ENCODE measurements at regions not wholly inside any gene's neighbourhood (a gene's known extent, or its start where the extent isn't known, plus 50 kb on each side); places are given as distances from the start of the nearest gene placed in this dataset.
"Not testable (repeated sequence)": the region's sequence is repeated elsewhere in the genome, so short reads cannot be mapped to it uniquely, and the experiment has no call there.

DNA sequence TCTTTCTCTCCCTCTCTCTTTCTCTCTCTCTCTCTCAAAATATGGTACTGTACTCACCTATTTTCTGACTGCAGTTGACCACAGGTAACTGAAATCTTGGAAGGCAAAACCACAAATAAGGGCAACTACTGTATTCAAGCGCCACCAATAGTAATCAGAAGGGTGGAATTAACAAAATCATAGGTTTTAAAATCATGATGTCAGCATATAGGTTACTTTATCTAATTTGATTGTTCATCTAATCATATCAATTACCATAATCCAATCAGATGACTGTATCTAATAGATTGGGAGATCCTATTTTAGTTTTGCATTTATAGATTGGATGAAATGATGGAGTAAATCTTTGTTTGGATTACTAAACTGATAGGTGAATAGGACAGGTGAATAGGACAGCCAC lies 155.8 kb upstream of the KITLG start:
- no peak for DNase-seq

DNA sequence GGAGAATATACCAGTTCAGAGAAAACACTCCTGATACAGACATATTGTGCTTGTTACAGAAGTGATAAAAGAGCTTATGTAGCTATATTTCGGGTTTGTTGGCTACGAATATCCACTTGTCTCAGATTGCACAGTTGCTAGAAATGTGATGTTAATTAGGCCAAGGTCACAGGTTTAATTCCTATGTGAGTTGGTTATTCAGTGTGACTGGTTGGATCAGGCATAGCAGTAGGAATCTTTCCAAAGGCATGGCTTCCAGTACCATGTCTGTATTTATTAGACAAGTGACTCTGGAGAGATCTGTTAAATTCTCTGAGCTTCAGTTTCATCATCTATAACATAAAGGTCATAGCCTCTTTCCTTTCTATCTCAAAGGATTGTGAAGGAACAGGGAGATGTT lies 152.7 kb upstream of the KITLG start:
- DNase-seq: no peak

DNA sequence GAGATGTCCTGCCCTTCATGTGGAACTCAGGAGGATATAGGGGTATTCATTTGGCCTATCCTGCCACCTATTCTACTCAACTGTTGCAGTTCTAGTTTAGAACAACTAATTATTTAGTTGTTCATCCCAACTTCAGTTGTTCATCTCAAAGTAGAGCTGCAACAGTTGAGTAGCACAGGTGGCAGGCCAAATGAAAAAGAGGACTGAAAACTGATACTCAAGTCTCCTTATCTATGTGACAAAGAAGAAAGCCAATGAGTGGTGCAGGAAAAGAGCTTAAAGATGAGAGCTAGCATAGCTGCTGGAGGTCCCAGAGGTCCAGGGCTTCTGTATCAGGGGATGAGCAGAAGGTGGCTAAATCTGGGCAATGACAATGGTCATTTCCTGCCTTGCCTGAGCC lies 148.9 kb upstream of the KITLG start:
- no peak for DNase-seq

DNA sequence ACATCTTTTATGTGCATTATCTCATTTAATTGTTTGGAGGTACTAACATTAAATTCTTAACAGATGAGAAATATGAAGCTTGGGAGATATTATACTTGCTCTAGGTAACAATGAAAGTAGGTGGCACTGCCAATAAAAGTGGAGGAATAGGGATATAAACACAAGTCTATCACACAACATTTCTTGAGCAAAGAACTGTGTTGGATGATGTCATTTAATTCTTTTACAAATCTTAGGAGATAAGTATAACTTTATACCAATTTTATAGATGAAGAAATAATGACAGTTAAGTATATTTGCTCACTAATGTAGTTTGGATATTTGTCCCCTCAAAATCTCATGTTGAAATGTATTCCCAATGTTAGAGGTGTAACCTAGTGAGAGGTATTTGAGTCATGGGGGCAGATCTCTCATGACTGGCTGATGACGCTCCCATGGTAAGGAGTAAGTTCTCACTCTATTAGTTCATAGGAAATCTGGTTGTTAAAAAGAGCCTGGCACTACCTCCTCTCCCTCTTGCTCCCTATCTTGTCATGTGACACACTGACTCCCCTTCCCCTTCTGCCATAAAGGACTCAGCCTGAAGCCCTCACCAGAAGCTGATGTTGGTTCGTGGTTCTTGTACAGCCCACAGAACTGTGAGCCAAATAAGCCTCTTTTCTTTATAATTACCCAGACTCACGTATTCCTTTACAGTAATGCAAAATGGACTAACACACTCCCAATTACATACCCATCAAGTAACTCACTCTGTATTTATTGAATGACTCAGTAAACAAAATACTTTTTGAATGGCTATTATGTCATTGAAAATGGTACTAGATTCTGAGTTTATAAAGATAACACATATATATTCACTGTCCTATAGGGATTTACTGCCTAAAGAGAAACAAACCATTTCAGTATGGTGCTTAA lies 146.8 kb upstream of the KITLG start:
- DNase-seq: no peak

DNA sequence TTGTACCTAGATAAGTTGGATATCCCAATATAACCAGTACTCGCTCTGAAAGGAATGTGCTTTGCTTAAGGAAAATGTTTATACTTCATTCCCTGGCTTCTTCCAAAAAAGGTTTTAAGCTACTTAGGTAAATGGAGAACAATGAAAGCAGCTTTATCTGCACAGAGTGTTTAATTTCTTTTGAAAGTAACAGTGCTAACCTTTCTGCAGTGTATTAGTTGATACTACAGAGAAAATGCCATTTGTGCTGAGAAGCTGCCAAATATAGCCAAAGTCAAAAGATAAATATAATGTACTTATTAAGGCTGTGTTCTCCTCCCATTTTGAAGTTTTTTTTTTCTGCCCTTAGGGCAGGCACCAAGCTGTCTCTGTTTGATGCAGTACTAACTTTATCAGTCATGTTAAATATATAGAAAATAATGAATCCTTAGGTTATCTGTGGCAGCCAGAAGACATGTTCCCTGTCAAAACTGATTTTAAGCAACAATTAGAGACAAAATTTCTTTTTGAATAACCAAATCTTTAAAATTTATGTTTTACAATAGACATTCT lies 145.4 kb upstream of the KITLG start:
- DNase-seq: no peak

DNA sequence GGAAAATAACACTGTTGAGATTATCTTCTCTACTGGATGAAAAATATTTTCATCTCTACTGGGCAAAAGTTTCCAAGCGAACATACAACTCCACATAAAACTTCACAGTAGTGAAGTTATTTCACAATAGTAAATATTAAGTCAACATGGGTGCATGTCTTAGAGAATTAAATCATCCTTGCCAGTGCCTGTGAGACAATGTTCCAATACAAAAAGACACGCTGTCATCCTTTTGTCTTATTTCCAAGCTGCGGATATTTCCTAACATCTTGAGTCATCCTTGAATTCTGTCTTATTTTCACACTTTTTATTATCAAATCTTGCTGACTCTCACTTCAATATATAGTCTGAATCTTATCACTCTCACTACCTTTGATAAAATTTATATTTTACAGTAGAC lies 142.9 kb upstream of the KITLG start:
- no peak for DNase-seq

DNA sequence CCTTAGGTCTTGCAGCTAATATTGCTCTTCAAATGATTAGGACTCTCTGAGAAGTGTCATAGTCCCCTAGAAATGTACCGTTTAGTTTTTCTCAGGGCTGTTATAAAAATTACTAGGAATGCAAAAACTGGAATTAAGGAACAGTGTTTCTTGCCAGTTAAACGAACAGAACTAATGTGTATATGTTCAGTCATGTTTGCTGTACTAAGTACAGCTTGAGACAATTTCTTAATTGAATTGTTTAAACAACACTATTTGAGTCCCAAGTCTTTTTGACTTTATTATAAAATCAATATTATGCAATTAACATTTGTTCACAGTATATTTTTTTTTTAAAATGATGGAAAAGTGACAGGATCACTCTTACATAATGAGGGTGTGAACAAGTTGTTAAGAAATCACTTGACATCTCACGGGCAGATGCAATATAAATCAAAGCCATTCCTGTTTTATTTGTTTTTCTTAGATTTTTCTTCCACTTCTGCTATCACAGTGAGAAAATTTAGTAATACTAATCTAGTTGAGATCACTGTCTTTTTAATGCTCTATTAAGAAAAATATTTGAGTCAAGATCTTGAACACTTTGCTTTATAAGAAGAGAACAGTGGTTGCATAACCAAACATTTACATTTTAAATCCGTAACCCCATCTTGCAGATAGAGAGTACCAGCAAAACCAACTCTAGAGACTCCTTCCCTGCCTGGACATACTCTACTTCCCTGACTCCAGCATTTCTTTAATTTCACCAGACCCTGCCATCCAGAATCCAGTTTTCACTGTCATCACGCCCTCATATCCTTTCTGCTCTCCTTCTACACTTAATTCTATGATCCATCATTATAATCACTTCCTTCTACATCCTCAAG lies 140.7 kb upstream of the KITLG start:
- DNase-seq: no peak

DNA sequence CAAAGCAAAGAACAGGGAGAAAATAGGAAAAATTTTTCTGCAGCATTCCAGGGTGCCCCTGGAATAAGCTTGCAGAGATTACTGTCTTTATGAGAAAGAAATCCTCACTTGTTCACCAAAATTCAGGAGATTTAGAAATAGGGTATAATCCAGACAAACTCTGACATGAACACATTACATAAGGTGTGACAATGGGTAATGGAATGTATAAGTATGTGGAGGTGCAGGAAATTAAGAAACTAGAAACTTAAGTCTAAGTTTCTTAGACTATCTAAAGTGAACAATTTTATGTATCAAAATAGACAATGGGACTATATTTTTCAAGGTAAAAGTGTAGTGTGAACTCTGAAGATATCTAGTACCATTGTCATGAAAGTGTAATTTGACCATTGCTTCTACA lies 140.0 kb upstream of the KITLG start:
- no peak for DNase-seq

DNA sequence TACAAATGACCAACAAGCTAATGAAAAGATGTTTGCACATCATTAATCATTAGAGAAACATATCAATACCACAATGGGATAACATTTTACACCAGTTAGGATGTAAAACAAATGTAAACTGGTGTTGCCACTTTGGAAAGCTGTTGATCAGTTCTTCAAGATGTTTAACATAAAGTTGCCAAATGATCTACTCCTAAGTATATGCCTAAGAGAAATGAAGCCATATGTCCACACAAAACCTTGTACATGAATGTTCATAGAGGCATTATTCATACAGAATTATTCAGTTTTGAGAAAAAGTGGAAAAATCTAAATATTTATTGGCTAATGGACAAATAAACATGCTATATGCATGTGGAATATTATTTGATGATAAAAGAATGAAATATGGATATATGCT lies 136.9 kb upstream of the KITLG start:
- DNase-seq: no peak

DNA sequence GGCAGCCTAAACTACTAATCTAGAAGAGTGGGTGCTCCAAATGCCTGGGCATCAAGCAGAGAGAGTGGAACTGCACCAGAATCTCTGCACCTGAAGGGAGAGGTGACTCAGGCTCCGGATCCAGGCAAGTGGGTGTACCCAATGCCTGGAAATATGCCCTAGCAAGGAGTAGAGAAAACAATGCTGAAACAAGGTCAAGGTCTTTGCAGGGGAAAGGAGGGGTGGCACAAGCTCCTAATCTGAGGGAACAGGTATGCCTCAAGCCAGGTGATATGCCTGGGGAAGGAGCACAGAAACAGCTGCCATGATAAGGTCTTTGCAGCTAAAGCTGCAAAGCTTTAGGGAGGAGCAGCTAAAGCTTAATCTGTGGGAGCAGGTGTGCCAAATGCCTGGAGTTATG lies 136.0 kb upstream of the KITLG start:
- no peak for DNase-seq

DNA sequence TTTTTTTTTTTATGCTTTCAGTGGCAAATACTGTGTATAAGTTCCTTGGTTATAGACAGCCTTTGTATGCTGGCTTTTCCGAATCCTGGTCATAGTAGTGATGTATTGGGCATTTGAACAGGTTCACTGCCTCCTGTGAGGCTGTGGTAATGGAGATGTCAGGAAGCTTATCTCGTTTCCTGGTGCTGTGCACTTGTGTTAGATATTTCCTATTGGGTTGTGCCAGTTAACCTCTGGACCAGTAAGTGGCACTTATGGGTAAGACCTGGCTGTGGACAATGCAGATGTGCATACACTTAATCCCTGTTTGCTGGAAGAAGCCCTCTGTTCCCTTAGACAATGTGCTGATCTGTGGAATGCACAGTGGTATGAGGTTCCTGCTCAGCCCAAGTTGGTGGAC lies 135.4 kb upstream of the KITLG start:
- DNase-seq: no peak

DNA sequence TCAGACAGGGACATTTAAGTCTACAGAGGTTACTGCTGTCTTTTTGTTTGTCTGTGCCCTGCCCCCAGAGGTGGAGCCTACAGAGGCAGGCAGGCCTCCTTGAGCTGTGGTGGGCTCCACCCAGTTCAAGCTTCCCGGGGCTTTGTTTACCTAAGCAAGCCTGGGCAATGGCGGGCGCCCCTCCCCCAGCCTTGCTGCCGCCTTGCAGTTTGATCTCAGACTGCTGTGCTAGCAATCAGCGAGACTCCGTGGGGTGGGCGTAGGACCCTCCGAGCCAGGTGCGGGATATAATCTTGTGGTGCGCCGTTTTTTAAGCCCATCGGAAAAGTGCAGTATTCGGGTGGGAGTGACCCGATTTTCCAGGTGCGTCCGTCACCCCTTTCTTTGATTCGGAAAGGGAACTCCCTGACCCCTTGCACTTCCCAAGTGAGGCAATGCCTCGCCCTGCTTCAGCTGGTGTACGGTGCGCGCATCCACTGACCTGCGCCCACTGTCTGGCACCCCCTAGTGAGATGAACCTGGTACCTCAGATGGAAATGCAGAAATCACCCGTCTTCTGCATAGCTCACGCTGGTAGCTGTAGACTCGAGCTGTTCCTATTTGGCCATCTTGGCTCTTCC lies 134.1 kb upstream of the KITLG start:
- not testable (repeated sequence) for DNase-seq

DNA sequence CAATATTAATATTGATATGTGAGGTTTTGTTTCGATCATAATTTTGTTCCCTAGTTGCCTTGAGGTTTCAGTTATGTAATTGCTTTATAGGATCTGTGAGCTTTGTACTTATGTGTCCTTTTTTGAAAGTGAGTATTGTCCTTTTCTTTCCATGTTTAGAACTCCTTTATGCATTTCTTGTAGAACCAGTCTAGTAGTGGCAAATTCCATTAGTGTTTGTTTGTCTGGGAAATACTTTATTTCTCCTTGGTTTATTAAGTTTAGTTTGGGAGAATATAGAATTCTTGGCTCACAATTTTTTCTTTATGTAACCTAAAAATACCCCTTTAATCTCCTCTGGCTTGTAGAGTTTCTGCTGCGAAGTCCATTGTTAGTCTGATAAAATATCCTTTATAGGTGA lies 127.5 kb upstream of the KITLG start:
- DNase-seq: no peak

DNA sequence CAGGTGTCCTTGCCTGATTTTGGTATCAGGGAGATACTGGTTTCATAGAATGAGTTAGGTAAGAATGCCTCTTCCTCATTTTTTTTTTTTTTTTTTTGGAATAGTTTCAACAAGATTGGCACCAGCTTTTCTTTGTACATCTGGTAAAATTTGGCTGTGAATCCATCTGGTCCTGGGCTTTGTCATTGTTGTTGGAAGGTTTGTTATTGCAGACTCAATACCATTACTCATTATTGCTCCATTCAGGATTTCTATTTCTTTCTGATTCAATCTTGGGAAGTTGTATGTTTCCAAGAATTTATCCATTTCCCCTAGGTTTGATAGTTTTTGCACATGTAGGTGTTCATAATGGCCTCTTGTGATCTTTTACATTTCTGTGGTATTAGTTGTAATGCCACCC lies 126.0 kb upstream of the KITLG start:
- DNase-seq: no peak

DNA sequence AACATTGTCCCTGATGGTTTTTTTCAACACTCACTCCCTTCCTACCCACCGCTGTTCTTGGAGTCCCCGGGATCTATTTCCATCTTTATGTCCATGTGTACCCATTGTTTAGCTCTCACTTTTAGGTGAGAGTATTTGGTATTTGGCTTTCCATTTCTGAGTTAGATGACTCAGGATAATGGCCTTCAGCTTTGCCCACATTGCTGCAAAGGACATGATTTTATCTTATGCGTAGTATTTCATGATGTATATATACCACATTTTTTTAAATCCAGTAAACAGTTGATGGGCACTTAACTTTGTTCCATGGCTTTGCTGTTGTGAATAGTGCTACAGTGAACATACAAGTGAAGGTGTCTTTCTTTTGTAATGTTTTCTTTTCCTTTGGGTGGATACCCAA lies 123.5 kb upstream of the KITLG start:
- DNase-seq: no peak

DNA sequence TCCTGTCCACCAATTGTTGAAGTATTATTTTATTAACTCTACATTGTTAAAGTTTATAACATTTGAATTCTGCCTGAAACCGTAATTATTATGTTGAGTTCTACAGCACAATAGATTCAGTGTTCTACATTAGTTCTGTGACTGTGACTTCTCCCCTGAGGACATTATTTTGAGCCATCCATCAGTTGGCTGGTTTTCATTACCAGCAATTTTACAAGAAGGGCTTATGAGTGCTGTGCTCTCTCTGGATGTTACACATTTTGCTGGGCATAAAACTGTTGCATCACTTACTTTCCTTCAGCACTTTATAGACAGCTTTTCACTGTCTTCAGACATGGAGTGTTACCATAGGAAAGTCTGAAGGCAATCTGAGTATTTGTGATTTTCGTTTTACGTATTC lies 118.2 kb upstream of the KITLG start:
- DNase-seq: no peak

DNA sequence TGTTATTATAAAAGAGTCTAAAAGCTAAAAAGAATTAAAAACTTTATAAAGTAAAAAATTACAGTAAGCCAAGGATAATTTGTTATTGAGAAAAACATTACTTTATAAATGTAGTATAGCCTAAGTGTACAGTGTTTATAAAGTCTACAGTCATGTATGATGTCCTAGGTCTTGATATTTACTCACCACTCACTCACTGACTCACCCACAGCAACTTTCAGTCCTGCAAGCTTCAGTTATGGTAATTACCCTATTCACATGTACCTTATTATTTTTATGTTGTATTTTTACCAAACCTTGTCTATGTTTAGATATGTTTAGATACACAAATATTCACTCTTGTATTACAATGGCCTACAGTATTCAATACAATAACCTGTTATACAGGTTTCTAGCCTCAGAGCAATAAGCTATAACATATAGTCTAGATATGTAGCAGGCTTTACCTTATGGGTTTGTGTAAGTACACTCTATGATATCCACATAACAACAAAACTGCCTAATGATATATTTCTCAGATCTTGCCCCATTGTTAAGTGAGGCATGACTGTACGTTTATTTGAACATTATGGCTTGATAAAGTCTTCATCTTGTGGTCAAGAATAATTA lies 113.7 kb upstream of the KITLG start:
- no peak for DNase-seq

DNA sequence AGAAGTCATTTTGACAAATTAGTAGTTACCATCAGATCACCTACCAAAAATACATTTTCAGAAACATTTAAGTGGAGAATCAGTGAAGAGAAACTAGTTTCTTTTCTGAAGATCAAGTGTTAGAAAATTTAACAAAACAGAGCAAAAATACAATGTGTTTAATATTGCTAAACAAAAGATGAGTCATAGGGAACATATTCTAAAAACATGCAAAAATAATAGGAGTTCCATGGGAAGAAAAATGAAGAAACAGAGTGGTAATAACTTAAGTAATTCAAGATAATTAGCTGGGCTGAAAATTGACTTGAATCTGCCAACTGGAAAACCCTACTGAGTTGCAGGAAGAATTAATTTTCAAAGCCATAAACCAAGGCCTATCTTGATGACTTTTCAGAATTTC lies 111.5 kb upstream of the KITLG start:
- no peak for DNase-seq

DNA sequence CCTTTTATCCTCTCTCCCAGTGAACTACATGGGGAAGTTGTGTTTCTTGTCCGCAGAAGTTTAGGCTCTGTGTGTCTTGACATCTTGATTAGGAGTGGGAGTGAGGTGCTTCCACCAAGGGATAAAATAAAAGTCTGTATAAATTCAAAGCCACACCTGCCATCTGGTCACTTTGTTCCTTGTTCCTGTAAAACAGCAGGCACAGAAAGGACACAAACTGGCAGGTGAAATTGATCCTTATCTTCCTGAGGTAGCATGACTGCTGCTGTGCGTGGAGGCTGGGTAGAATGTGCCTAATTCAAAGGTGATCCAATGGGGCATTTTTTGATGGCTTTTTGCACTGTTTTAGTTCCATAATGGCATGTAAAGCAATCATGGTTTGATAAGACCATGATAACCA lies 104.3 kb upstream of the KITLG start:
- DNase-seq: no peak

DNA sequence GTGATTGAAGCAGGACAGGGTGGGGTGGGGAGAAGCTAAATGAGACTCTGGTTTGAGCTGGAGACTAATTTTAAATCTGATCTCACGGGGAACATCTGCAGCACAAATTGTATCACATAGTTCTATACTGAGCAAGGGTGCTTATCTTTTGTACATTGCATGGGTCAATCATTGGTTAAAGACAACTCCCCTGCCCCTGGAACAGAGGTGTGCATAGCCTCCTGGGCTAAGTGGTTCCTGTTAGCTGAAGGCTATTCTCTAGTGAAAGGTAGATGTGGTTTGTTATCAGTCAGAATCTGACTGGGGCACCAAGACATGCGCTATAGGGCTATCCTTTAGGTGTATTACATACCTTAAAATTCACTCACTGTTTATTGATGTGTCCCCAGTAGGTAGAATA lies 103.9 kb upstream of the KITLG start:
- no peak for DNase-seq

DNA sequence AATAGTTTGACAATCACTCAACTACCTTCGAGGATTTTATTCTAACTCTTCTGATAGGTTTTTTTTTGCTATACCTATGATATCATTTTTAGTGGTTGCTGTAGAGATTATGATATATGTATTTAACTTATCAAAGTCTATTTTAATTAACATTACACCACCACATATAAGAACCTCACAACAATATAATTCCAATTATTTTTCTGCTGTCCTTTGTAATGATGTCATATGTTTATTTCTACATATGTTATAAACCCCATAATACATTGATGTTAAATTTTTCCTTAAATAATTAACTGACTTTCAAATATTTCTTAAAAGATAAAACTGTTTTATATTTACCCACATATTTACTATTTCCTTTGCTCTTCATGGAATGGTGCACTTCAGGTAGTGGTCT lies 103.4 kb upstream of the KITLG start:
- no peak for DNase-seq

DNA sequence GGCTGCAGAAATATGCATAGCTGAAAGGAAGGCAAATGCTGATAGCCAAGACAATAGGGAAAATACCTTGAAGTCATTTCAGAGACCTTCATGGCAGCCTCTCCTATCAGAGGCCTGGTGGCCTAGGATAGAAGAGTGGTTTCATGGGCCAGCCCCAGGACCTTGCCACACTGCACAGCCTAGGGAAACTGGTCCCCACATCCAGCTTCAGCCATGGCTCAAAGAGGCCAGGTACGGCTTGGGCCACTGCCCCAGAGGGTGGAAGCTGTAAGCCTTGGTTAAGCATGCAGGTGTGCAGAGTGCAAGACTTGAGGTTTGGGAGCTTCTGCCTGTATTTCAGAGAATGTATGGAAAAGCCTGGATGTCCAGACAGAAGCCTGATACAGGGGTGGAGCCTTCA lies 101.0 kb upstream of the KITLG start:
- DNase-seq: no peak

DNA sequence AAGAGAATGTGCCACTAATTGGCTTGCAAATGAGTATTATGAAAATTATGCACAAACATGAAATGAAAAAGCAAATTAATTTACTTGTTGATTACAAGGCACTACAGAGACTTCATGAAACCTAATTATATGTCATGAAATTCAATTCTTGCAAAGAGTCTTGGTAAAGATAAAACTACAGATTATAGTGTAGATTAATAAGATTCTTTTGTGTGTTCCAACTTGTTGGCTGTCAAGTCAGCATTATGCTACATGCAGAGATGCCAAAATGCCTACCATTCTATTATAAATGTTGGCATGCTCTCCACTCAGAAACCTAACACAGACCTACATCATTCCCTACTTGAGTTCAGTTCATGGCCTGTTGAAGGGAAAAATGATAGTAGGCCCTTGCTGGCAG lies 97.2 kb upstream of the KITLG start:
- DNase-seq: no peak

All from GOT3 (cell line).